SH-SY5Y (cell line): ENCODE measurements at regions not wholly inside any gene's neighbourhood (a gene's known extent, or its start where the extent isn't known, plus 50 kb on each side); places are given as distances from the start of the nearest gene placed in this dataset.

Source experiments
- GATA2 ChIP-seq: IDR thresholded peaks from 2 replicates; pipeline ENCODE4 v1.6.1; 2011; ENCODE audit warnings: mild to moderate bottlenecking, low read depth, low read length
- GATA3 ChIP-seq: IDR thresholded peaks from 2 replicates; pipeline ENCODE4 v1.6.1; 2011; ENCODE audit warnings: low read depth, mild to moderate bottlenecking, low read length, moderate library complexity

DNA sequence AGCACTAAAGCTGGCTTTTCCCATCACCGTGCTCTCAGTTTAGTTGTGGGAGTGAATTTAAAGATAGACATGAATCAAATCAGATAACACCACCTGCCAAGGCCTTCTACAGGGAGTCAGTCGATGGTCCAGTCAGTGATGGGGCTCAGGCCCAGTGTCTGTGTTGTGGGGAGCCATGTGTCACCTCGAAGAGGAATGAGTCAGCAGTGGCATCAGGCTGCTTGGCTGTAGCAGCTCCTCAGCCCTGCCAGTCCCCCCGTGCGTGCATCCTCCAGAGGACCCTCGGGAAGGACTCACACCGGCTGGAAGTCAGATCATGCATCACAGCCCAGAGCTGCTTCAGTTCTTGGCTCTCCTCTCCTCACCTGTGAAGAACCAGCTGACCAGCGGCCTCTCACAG is 420.4 kb upstream of the RAB6C start:
- no peak for TF ChIP-seq GATA3
- no peak for TF ChIP-seq GATA2

DNA sequence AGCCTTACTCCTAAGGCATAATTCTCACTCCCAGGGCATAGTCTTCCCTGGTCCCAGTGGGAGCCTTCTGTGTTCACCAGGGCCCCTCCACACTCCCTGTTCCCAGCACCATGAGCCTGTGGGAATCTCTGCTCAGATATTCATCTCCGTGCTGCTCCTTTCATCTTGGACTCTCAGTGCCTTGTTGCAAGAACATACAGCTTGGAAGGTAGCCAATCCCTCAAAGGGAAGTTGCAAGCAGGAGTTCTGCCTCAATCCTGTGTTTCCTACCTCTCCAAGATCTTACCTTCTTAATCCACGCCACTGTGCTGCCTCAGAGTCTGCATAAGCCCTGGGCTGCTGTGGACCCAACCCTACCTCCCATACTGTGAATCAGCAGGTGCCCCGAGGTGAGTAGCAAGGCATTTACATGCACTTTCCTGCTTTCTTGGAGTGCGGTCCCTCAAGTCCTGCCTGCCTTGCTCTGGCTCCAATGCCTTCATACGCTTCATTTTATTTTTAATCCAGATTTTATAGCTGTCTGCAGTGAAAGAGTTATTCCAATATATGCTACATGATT is 413.8 kb upstream of the RAB6C start:
- TF ChIP-seq GATA2 (no peak), GATA3 (no peak)

GRCh38 chr2:129575431-129575830 is 404.0 kb upstream of the RAB6C start:
- TF ChIP-seq GATA2 (no peak), GATA3 (no peak)

DNA sequence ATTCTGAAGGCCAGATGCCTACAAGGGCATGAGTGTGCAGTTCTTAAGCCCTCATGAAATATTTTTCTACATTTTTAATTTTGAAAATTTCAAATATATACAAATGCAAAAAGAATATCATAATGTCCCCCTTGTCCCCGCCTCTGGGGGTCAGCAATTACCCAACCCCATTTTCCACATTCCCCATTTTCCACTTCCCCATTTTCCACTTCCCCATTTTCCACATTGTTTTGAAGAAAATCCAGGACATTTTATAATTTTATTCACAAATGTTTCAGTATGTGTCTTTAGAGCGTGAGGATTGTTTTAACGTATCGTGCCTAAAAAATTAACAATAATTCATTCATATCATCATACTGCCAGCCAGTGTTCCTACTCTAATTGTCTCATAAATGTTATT is 403.6 kb upstream of the RAB6C start:
- TF ChIP-seq GATA3: no peak
- TF ChIP-seq GATA2: no peak

- no peak for TF ChIP-seq GATA3
- no peak for TF ChIP-seq GATA2
Measured at GRCh38 chr2:129580001-129580400, 399.5 kb upstream of the RAB6C start.

- TF ChIP-seq GATA3 (no peak), GATA2 (no peak)
Measured at GRCh38 chr2:129585760-129586159, 393.7 kb upstream of the RAB6C start.

GRCh38 chr2:129587426-129588064 is 391.9 kb upstream of the RAB6C start:
- TF ChIP-seq GATA3: no peak

- no peak for TF ChIP-seq GATA2
- no peak for TF ChIP-seq GATA3
Measured at GRCh38 chr2:129604560-129604959, 374.9 kb upstream of the RAB6C start.

DNA sequence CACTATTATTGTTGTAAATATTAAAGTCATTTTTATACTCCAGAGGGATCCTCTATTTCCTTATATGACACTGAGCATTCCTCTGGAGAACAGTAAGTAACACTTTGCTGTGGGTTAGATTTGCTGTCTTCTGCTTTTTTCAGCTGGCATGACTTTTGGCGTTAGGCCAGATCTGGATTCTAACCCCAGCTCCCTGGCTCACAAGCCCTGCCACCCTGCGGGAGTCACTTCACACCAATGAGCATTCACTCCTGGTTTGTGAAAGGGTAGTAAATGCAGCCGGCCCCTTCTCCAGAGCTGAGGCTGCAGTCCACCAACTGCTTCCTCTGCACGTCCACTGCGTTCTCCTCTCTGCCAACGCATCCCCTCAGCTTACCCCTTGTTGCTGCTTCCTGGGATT is 373.8 kb upstream of the RAB6C start:
- no peak for TF ChIP-seq GATA3
- no peak for TF ChIP-seq GATA2

DNA sequence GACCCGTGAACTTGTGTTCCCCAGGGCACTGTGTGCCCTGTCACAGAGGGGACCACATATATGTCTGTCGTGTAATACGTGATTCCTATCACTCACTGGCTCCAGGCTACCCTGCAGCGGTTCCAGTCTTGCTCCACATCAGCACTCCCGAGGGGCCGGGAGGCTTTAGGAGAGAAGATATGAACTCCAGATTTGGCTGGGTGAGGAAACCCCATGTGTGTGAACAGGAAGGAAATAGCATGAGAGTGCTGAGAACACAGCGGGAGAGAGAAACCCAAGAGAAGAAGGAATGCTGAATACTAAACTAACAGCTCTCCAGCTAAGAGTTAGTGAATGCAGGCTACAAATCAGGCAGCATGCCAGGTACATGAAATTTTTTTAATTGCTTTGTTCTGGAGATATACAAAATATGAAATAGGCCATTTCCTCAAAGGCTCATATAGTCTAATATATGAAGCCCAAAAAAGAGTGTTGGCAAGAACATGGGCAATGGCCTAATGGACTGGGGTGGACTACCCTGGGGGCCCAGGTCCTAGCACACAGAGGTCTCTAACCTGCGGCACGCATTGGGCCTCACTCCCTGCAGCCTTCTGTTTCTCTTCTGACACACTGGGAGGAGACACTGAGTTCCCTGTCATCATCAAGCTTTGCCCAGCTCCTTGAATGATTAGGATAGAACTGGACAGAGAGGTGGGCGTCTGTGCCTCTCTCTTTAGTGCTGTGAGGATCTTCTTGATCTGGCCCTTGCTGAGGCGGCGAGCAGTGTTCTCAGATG is 372.8 kb upstream of the RAB6C start:
- TF ChIP-seq GATA3 (no peak), GATA2 (no peak)

- TF ChIP-seq GATA2 (no peak), GATA3 (no peak)
Measured at GRCh38 chr2:129609224-129609623, 370.2 kb upstream of the RAB6C start.

GRCh38 chr2:129610766-129611165 is 368.7 kb upstream of the RAB6C start:
- TF ChIP-seq GATA2 (no peak), GATA3 (no peak)

DNA sequence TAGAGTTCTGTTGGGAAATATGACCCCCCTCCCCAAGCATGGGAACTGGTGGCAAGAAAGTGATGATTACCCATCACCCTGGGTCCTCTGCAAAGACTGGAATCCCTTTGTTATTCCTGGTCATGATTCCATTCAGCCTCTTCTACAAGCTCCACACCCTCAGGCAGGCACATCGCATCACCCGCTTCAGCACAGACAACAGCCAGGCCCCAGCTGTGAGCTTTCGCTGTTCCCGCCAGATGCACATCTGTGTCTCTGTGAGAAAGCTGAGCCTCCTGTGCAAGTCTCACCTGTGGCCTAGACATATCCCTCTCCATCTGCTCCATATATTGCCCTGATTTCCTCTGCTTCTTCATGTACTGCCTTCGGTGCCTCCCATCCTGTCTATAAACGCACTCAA is 368.0 kb upstream of the RAB6C start:
- TF ChIP-seq GATA2 (no peak), GATA3 (no peak)

DNA sequence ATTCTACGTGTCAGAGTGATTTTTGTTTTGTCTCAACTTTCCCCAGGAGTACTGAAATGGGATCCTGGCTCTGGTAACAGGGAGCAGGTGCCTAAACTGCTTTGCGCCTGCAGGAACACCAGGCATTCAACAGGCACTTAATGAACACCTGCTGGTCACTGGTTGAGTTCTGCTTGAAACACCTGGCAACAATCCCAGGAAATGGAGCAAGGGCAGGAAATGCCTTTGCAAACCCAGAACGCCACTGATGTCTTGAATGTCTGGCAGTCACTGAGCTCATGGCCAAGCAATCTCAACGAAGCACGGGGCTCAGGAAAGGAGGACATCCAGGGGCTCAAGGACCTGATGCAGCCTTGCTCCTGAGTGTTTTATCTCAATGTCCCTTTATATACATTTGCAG is 360.0 kb upstream of the RAB6C start:
- TF ChIP-seq GATA2: no peak
- TF ChIP-seq GATA3: no peak

- no peak for TF ChIP-seq GATA2
- no peak for TF ChIP-seq GATA3
Measured at GRCh38 chr2:129620411-129620810, 359.1 kb upstream of the RAB6C start.

DNA sequence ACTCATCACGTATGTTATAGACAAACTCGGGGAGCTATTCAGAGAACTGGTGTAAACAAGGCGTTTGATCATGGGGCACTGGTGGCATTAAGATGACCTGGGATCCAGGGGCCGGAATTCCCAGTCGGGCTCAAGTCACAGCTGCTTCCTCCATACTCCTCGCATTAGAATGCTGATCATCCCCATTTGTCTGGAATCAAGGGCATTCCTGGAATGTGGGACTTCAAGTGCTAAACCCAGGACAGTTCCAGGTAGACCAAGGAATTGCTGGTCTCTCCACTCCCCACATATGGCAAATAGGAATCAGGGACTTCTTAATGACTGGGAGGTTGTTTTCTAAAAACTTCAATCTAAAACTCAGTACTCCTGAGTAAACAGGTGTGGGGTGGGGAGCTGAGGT is 355.7 kb upstream of the RAB6C start:
- no peak for TF ChIP-seq GATA3
- TF ChIP-seq GATA2: no peak
